Astrocyte (in vitro differentiated cells and primary cell): ENCODE measurements at regions not wholly inside any gene's neighbourhood (a gene's known extent, or its start where the extent isn't known, plus 50 kb on each side); places are given as distances from the start of the nearest gene placed in this dataset.

Experiments used
- CTCF ChIP-seq: IDR thresholded peaks from 2 replicates; pipeline ENCODE4 v1.5.1; 2011; ENCODE audit warnings: low read depth, mild to moderate bottlenecking, inconsistent platforms, low read length, moderate library complexity; ENCODE audit not compliant: insufficient read depth
- EZH2 ChIP-seq: IDR thresholded peaks from 2 replicates; pipeline ENCODE4 v1.6.1; 2012; ENCODE audit warnings: mild to moderate bottlenecking, low read length, inconsistent platforms; ENCODE audit not compliant: insufficient read depth

- TF ChIP-seq CTCF (no peak), EZH2 (no peak)
Measured at GRCh38 chr12:58166643-58167042, 225.3 kb downstream of the ATP23 start.
